Endothelial cell of umbilical vein (primary cell): ENCODE measurements at regions not wholly inside any gene's neighbourhood (a gene's known extent, or its start where the extent isn't known, plus 50 kb on each side); places are given as distances from the start of the nearest gene placed in this dataset.

ENCODE experiments used
- CTCF ChIP-seq, 2 donors: IDR thresholded peaks; 1 replicate in 1 of 2; 2 replicates in 1 of 2; pipeline ENCODE4 v1.5.1; 2011; ENCODE audit warnings: low read length in 2 of 2, mild to moderate bottlenecking in 2 of 2, moderate library complexity in 2 of 2, control low read depth in 1 of 2, inconsistent platforms in 1 of 2, low read depth in 1 of 2; ENCODE audit not compliant: insufficient read depth in 1 of 2; ENCODE audit errors: extremely low read depth in 1 of 2
- EZH2 ChIP-seq: IDR thresholded peaks from 2 replicates; pipeline ENCODE4 v1.6.1; 2012; ENCODE audit warnings: borderline replicate concordance, low read depth, mild to moderate bottlenecking, moderate library complexity, low read length, inconsistent platforms; ENCODE audit not compliant: severe bottlenecking
- JUN ChIP-seq: IDR thresholded peaks from 2 replicates; pipeline ENCODE4 v1.6.1; 2011; ENCODE audit warnings: borderline replicate concordance, low read depth; ENCODE audit not compliant: insufficient read length, insufficient read depth
- MYC ChIP-seq: IDR thresholded peaks from one replicate; pipeline ENCODE4 v1.6.1; 2011; ENCODE audit warnings: mild to moderate bottlenecking, low read depth, low read length
- POLR2A ChIP-seq: IDR thresholded peaks from 2 replicates; pipeline ENCODE4 v1.6.1; 2012; ENCODE audit warnings: low read depth, mild to moderate bottlenecking, control low read depth, low read length
- POLR2AphosphoS5 ChIP-seq: IDR thresholded peaks from 2 replicates; pipeline ENCODE4 v1.6.1; 2012; ENCODE audit warnings: low read depth, mild to moderate bottlenecking, control low read depth, low read length, moderate library complexity; ENCODE audit not compliant: insufficient read depth

GRCh38 chr18:51649796-51650195 lies 452.3 kb upstream of the MEX3C start:
- TF ChIP-seq POLR2A (no peak), EZH2 (no peak), CTCF (IDR thresholded peaks at IDR 0.05; ENCODE audit: extremely low read depth in 1 of 2, insufficient read depth in 1 of 2, low read depth in 1 of 2, low read length in 2 of 2) (no peak), MYC (no peak), POLR2AphosphoS5 (no peak), JUN (no peak)
